ENCODE measurements at regions not wholly inside any gene's neighbourhood (a gene's known extent, or its start where the extent isn't known, plus 50 kb on each side); places are given as distances from the start of the nearest gene placed in this dataset.

DNA sequence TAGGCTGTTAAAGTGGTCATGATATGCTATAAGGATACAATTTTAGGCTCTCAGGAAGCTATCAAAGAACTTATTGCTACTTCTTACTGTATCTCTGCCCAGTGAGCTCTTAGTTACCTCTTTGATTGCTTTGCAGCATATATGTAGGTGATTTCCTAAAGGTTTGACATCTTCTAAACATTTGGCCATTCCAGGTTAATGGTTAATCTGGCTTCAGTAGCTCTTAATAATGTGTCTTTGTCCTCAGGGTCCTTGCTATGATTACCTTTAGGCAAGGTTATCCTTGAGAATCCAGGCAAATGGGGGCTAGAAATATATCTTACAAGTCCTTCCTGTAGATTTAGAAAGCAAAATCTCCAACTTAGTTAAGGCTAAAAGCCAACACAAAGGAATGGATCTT is 575.4 kb downstream of the TFAP2B start:
- CTCF ChIA-PET (ENCODE audit: low intra/inter-chr PET ratio, low total read pairs), result no interaction called here
- peak; percentile 81 for ATAC-seq
- no TSS peak for BruUV-seq (replicated peaks)

More for the DNA sequence above, 575.4 kb downstream of the TFAP2B start:
- H3K9me3 ChIP-seq (ENCODE audit: low read length), result no peaks in the 10 kb centered on the region
- no peaks in the 10 kb centered on the region for H3K79me2 ChIP-seq (ENCODE audit: insufficient read depth, low read length)
- no peak overlapping the region for H2AFZ ChIP-seq (ENCODE audit: low read length)
- DNase-seq (ENCODE audit: low spot score) (peak; percentile 41), FAIRE-seq (peak; percentile 63)
- no peaks in the 10 kb centered on the region for H3K27me3 ChIP-seq (ENCODE audit: control insufficient read depth in 1 of 2, insufficient read depth in 2 of 2, low read length in 2 of 2)
- H3K27ac ChIP-seq (ENCODE audit: extremely low read length, insufficient read depth, low read length), result no peak overlapping the region
- peaks cover 19% of the 10 kb centered on the region for H3K4me1 ChIP-seq (ENCODE audit: insufficient read depth, low read length)
- H3K9ac ChIP-seq (ENCODE audit: insufficient read depth, low read depth, low read length), result no peak overlapping the region
- no peaks in the 10 kb centered on the region for H4K20me1 ChIP-seq (ENCODE audit: insufficient read depth, low read length)
- TF ChIP-seq SOX6 (IDR thresholded peaks at IDR 0.05) (no peak), SOX6 (CRISPR knock-in tag; IDR thresholded peaks at IDR 0.05) (peak; percentile 20; the same call in 1 of the 2 replicates), AHDC1 (CRISPR knock-in tag; IDR thresholded peaks at IDR 0.05; ENCODE audit: borderline replicate concordance) (peak; percentile 12; the same call in 1 of the 2 replicates), ZSCAN29 (CRISPR knock-in tag; conservative IDR thresholded peaks at IDR 0.05) (no peak), ZNF512B (CRISPR knock-in tag; IDR thresholded peaks at IDR 0.05; ENCODE audit: borderline replicate concordance) (no peak), PAXIP1 (CRISPR knock-in tag; conservative IDR thresholded peaks at IDR 0.05) (0 out of 2 replicates have a peak, but pooled peaks have one; percentile 31), HNF1A (IDR thresholded peaks at IDR 0.05; ENCODE audit: low read depth) (peak; percentile 65), HNF1A (CRISPR knock-in tag; IDR thresholded peaks at IDR 0.05; ENCODE audit: borderline replicate concordance) (peak; percentile 38; the same call in 1 of the 2 replicates)
- in situ Hi-C loops (cut with HindIII; ENCODE audit: extremely low pct_ligation_motif_present, low pct_unique_long_range_greater_than_20kb) (no loop called here), intact Hi-C loops (cut with micrococcal nuclease; ENCODE audit: unreplicated experiment) (no loop called here)
- POLR2A ChIA-PET, result no interaction called here
- H3K4me3 ChIP-seq (replicated peaks in 1 of 3; ENCODE audit: insufficient read depth in 1 of 3, low read depth in 2 of 3, low read length in 3 of 3), result no peak overlapping the region; a peak in 1 of 6 replicates
- H3K4me2 ChIP-seq (ENCODE audit: low read depth, low read length), result peak overlapping the region; percentile 38
- no peaks in the 10 kb centered on the region for H3K36me3 ChIP-seq (replicated peaks in 1 of 2; ENCODE audit: control insufficient read depth in 1 of 2, insufficient read depth in 2 of 2, low read length in 2 of 2)
